Peyer's patch (tissue), 4 donors: ENCODE measurements at regions not wholly inside any gene's neighbourhood (a gene's known extent, or its start where the extent isn't known, plus 50 kb on each side); places are given as distances from the start of the nearest gene placed in this dataset.

ENCODE experiments used
- DNase-seq, 3 donors: peaks; one replicate each; pipeline ENCODE4 v3.0.0-alpha.2; 2017 to 2019
- H3K27ac ChIP-seq, 4 donors: fragments of 200-600 bp; sonication (generic); one replicate each; pipeline ENCODE4 v1.5.1; 2016 to 2019
- H3K27me3 ChIP-seq, 2 donors: fragments of 200-600 bp; sonication (generic); one replicate each; pipeline ENCODE4 v1.5.1; 2019
- H3K36me3 ChIP-seq, 3 donors: fragments of 200-600 bp; sonication (generic); one replicate each; pipeline ENCODE4 v1.5.1; 2016 to 2019
- H3K4me1 ChIP-seq, 4 donors: fragments of 200-600 bp; sonication (generic); one replicate each; pipeline ENCODE4 v1.5.1; 2016 to 2019
- H3K4me3 ChIP-seq, 4 donors: fragments of 200-600 bp; sonication (generic); 1 replicate in 3 of 4; 2 replicates in 1 of 4; pipeline ENCODE4 v1.5.1; 2016 to 2019; ENCODE audit warnings: mild to moderate bottlenecking in 1 of 4
- H3K9me3 ChIP-seq, 4 donors: fragments of 200-600 bp; sonication (generic); one replicate each; pipeline ENCODE4 v1.5.1; 2016 to 2019; ENCODE audit warnings: mild to moderate bottlenecking in 1 of 4
- CTCF ChIP-seq, 6 experiments: fragments of 450-650 bp in 4 of 6; fragments of 200-600 bp in 2 of 6; sonication (generic) in 1 of 6; IDR thresholded peaks; one replicate each; pipeline ENCODE4 v1.5.1; 2017 to 2019; ENCODE audit warnings: antibody characterized with exemption in 6 of 6, mild to moderate bottlenecking in 3 of 6, moderate library complexity in 1 of 6
- POLR2A ChIP-seq, 2 donors: fragments of 450-650 bp; IDR thresholded peaks; one replicate each; pipeline ENCODE4 v1.5.1; 2017; ENCODE audit warnings: antibody characterized with exemption in 2 of 2, mild to moderate bottlenecking in 2 of 2, moderate library complexity in 2 of 2

GRCh38 chr1:65486613-65487012 lies 66.1 kb downstream of the LEPR start:
- no peaks in the 10 kb centered on the region for H3K27me3 ChIP-seq
- H3K4me3 ChIP-seq = no peak overlapping the region
- no peak overlapping the region for H3K27ac ChIP-seq
- no peak for DNase-seq
- no peaks in the 10 kb centered on the region for H3K9me3 ChIP-seq
- no peaks in the 10 kb centered on the region for H3K36me3 ChIP-seq
- H3K4me1 ChIP-seq = no peaks in the 10 kb centered on the region
- no peak for TF ChIP-seq CTCF (IDR thresholded peaks at IDR 0.05)
- no peak for TF ChIP-seq POLR2A (IDR thresholded peaks at IDR 0.05)

- Histone ChIP-seq H3K27me3 (no peaks in the 10 kb centered on the region), H3K27ac (no peak overlapping the region), H3K4me3 (no peak overlapping the region), H3K4me1 (no peaks in the 10 kb centered on the region), H3K9me3 (no peaks in the 10 kb centered on the region), H3K36me3 (no peaks in the 10 kb centered on the region)
- DNase-seq = no peak
- TF ChIP-seq POLR2A (IDR thresholded peaks at IDR 0.05) = no peak
- TF ChIP-seq CTCF (IDR thresholded peaks at IDR 0.05) = no peak
These were observed 69.0 kb downstream of the LEPR start for GRCh38 chr1:65489481-65489880.

- H3K4me1 ChIP-seq = no peaks in the 10 kb centered on the region
- H3K36me3 ChIP-seq = no peaks in the 10 kb centered on the region
- H3K4me3 ChIP-seq = no peak overlapping the region
- no peak overlapping the region for H3K27ac ChIP-seq
- no peak for TF ChIP-seq POLR2A (IDR thresholded peaks at IDR 0.05)
- no peak for TF ChIP-seq CTCF (IDR thresholded peaks at IDR 0.05)
- H3K27me3 ChIP-seq = no peaks in the 10 kb centered on the region
- DNase-seq = no peak
- no peaks in the 10 kb centered on the region for H3K9me3 ChIP-seq
These were observed 70.0 kb downstream of the LEPR start for GRCh38 chr1:65490231-65491009.

- TF ChIP-seq CTCF (IDR thresholded peaks at IDR 0.05) (no peak), POLR2A (IDR thresholded peaks at IDR 0.05) (no peak)
- no peak for DNase-seq
- Histone ChIP-seq H3K4me3 (no peak overlapping the region), H3K4me1 (no peaks in the 10 kb centered on the region), H3K27ac (no peak overlapping the region), H3K9me3 (no peaks in the 10 kb centered on the region), H3K36me3 (no peaks in the 10 kb centered on the region), H3K27me3 (no peaks in the 10 kb centered on the region)
These were observed 71.0 kb downstream of the LEPR start for GRCh38 chr1:65491472-65491871.

- Histone ChIP-seq H3K9me3 (no peaks in the 10 kb centered on the region), H3K36me3 (no peaks in the 10 kb centered on the region), H3K4me3 (no peak overlapping the region), H3K27me3 (no peaks in the 10 kb centered on the region), H3K27ac (no peak overlapping the region), H3K4me1 (no peaks in the 10 kb centered on the region)
- no peak for DNase-seq
- no peak for TF ChIP-seq POLR2A (IDR thresholded peaks at IDR 0.05)
- TF ChIP-seq CTCF (IDR thresholded peaks at IDR 0.05) = no peak
These were observed 73.3 kb downstream of the LEPR start for GRCh38 chr1:65493802-65494201.
